Lower leg skin (tissue), 3 donors: ENCODE measurements at regions not wholly inside any gene's neighbourhood (a gene's known extent, or its start where the extent isn't known, plus 50 kb on each side); places are given as distances from the start of the nearest gene placed in this dataset.

Source experiments
- CTCF ChIP-seq, 3 donors: fragments of 450-650 bp; IDR thresholded peaks; one replicate each; pipeline ENCODE4 v1.5.1; 2016; ENCODE audit warnings: antibody characterized with exemption in 3 of 3, mild to moderate bottlenecking in 3 of 3, moderate library complexity in 2 of 3
- POLR2A ChIP-seq, 2 donors: fragments of 450-650 bp; IDR thresholded peaks; one replicate each; pipeline ENCODE4 v1.6.1; 2016 to 2017; ENCODE audit warnings: antibody characterized with exemption in 2 of 2, mild to moderate bottlenecking in 1 of 2, moderate library complexity in 1 of 2

DNA sequence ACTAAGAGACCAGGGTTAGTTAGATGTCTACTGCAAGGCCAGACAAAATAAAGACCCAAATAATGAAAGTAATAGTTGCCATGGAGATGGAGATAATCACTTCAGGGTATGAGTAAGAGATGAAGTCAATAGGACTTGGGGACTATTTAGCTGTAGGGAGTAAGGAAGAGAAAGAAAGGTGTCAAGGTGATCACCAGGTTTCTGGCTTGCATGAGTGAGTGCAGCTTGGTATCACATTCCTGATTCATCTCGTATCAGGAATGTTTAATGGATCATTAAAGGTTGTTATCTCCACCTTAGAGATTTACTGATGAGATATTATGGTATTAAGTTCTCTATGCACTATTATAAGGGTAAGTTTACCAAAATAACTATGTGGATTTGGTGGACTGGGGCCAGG, 357.4 kb upstream of the ATP11B start:
- no peak for TF ChIP-seq POLR2A (IDR thresholded peaks at IDR 0.05)
- no peak for TF ChIP-seq CTCF (IDR thresholded peaks at IDR 0.05)
